SK-N-SH (cell line): ENCODE measurements at regions not wholly inside any gene's neighbourhood (a gene's known extent, or its start where the extent isn't known, plus 50 kb on each side); places are given as distances from the start of the nearest gene placed in this dataset.

Source experiments
- CTCF ChIA-PET: fragments of 300-600, 350-600 bp; formaldehyde crosslinking; extraction: SDS; loops from one replicate; lab custom pipeline; 2021; lab: Yijun Ruan, JAX
- POLR2A ChIA-PET: fragments of 350-600 bp; sonication (Branson Sonifier 250); formaldehyde crosslinking; extraction: SDS; loops from one replicate; lab custom pipeline; 2020; ENCODE audit warnings: antibody characterized with exemption, inconsistent platforms; lab: Yijun Ruan, JAX
- DNase-seq: peaks from one replicate; pipeline ENCODE4 v3.0.0; 2012
- H2AFZ ChIP-seq: fragments of 200-600 bp; sonication (generic); 2 replicates; pipeline ENCODE4 v1.8.1; 2016; ENCODE audit warnings: antibody characterized with exemption, mild to moderate bottlenecking, low read depth
- H3F3A ChIP-seq: fragments of 200-600 bp; sonication (generic); replicated peaks from 2 replicates; pipeline ENCODE3; 2016; ENCODE audit warnings: antibody characterized with exemption, mild to moderate bottlenecking; ENCODE audit not compliant: insufficient read depth
- H3K27ac ChIP-seq, 2 experiments: fragments of 200-500 bp in 1 of 2; fragments of 200-600 bp in 1 of 2; sonication (Bioruptor generic) in 1 of 2; sonication (generic), shearing (Covaris generic) in 1 of 2; 2 replicates each; pipeline versions ENCODE4 v1.5.1 to v1.6.1; 2014 to 2016; ENCODE audit warnings: low read depth in 2 of 2, inconsistent platforms in 1 of 2, low read length in 1 of 2, mild to moderate bottlenecking in 1 of 2, mixed read lengths in 1 of 2
- H3K27me3 ChIP-seq: fragments of 200-600 bp; sonication (generic), shearing (Covaris generic); 2 replicates; pipeline ENCODE4 v1.6.1; 2016; ENCODE audit warnings: mixed run types; ENCODE audit not compliant: insufficient read depth
- H3K36me3 ChIP-seq, 2 experiments: fragments of 200-500 bp in 1 of 2; fragments of 200-600 bp in 1 of 2; sonication (Bioruptor generic) in 1 of 2; sonication (generic) in 1 of 2; replicated peaks in 1 of 2; 2 replicates each; pipeline versions ENCODE3 to v1.5.1; 2014 to 2016; ENCODE audit warnings: low read length in 1 of 2, mild to moderate bottlenecking in 1 of 2; ENCODE audit not compliant: insufficient read depth in 2 of 2, control insufficient read depth in 1 of 2
- H3K4me1 ChIP-seq, 2 experiments: fragments of 200-500 bp in 1 of 2; fragments of 200-600 bp in 1 of 2; sonication (Bioruptor generic) in 1 of 2; sonication (generic), shearing (Covaris generic) in 1 of 2; 2 replicates each; pipeline versions ENCODE4 v1.5.1 to v1.6.1; 2014 to 2016; ENCODE audit warnings: low read depth in 1 of 2, low read length in 1 of 2, mixed run types in 1 of 2; ENCODE audit not compliant: insufficient read depth in 2 of 2, control insufficient read depth in 1 of 2
- H3K4me2 ChIP-seq: fragments of 200-600 bp; sonication (generic), shearing (Covaris generic); 2 replicates; pipeline ENCODE4 v1.6.1; 2017; ENCODE audit warnings: mixed run types
- H3K4me3 ChIP-seq, 2 experiments: fragments of 200-500 bp in 1 of 2; fragments of 200-600 bp in 1 of 2; sonication (Bioruptor generic) in 1 of 2; sonication (generic), shearing (Covaris generic) in 1 of 2; 2 replicates each; pipeline versions ENCODE4 v1.5.1 to v1.8.1; 2014 to 2016; ENCODE audit warnings: low read depth in 2 of 2, inconsistent platforms in 1 of 2, low read length in 1 of 2, mild to moderate bottlenecking in 1 of 2, mixed read lengths in 1 of 2, moderate library complexity in 1 of 2
- H3K79me2 ChIP-seq: fragments of 200-600 bp; sonication (generic); 2 replicates; pipeline ENCODE4 v1.8.1; 2017; ENCODE audit warnings: mild to moderate bottlenecking; ENCODE audit not compliant: insufficient read depth
- H3K9ac ChIP-seq: fragments of 200-600 bp; sonication (generic); 2 replicates; pipeline ENCODE4 v1.6.1; 2017; ENCODE audit warnings: mixed run types
- H3K9me2 ChIP-seq: fragments of 200-600 bp; sonication (generic); 2 replicates; pipeline ENCODE4 v1.6.1; 2017; ENCODE audit warnings: mixed run types
- H3K9me3 ChIP-seq: fragments of 200-600 bp; sonication (generic); 2 replicates; pipeline ENCODE4 v1.6.1; 2017; ENCODE audit warnings: mixed run types, mild to moderate bottlenecking, moderate library complexity
- H4K20me1 ChIP-seq: fragments of 200-600 bp; sonication (generic); 2 replicates; pipeline ENCODE4 v1.6.1; 2017; ENCODE audit warnings: mild to moderate bottlenecking, mixed run types; ENCODE audit not compliant: insufficient read depth
- CHD2 ChIP-seq: fragments of 150-350 bp; IDR thresholded peaks from 2 replicates; pipeline ENCODE4 v1.6.1; 2018; ENCODE audit warnings: low read length; ENCODE audit not compliant: partially characterized antibody
- GATA2 ChIP-seq: sonication (generic); formaldehyde crosslinking; IDR thresholded peaks from 2 replicates; pipeline ENCODE4 v1.5.0; 2020; ENCODE audit warnings: mild to moderate bottlenecking, missing genetic modification reagents
- IRF3 ChIP-seq: fragments of 150-350 bp; IDR thresholded peaks from 2 replicates; pipeline ENCODE4 v1.6.1; 2016; ENCODE audit warnings: mild to moderate bottlenecking, low read depth, low read length
- MEF2A ChIP-seq: IDR thresholded peaks from 2 replicates; pipeline ENCODE4 v1.4.0; 2012; ENCODE audit warnings: low read depth, borderline replicate concordance
- MXI1 ChIP-seq: IDR thresholded peaks from 2 replicates; pipeline ENCODE4 v1.6.1; 2012; ENCODE audit warnings: mild to moderate bottlenecking, low read depth, low read length, improper control_type of control experiment
- POLR2AphosphoS5 ChIP-seq: IDR thresholded peaks from 2 replicates; pipeline ENCODE4 v1.6.1; 2012; ENCODE audit warnings: low read depth, low read length
- RAD21 ChIP-seq: IDR thresholded peaks from 2 replicates; pipeline ENCODE4 v1.6.1; 2012; ENCODE audit warnings: mild to moderate bottlenecking, low read length
- RFX5 ChIP-seq: IDR thresholded peaks from 2 replicates; pipeline ENCODE4 v1.6.1; 2012; ENCODE audit warnings: mild to moderate bottlenecking, improper control_type of control experiment, low read length
- SIN3A ChIP-seq: IDR thresholded peaks from 2 replicates; pipeline ENCODE4 v1.6.1; 2012; ENCODE audit warnings: low read depth, mild to moderate bottlenecking, low read length, moderate library complexity, borderline replicate concordance
- SMC3 ChIP-seq: IDR thresholded peaks from 2 replicates; pipeline ENCODE4 v1.6.1; 2012; ENCODE audit warnings: low read depth, low read length, improper control_type of control experiment
- TAF1 ChIP-seq: IDR thresholded peaks from 2 replicates; pipeline ENCODE4 v1.6.1; 2012; ENCODE audit warnings: low read depth, mild to moderate bottlenecking, low read length, moderate library complexity, borderline replicate concordance
- TEAD4 ChIP-seq: IDR thresholded peaks from 2 replicates; pipeline ENCODE4 v1.4.0; 2012; ENCODE audit warnings: mild to moderate bottlenecking, borderline replicate concordance; ENCODE audit not compliant: insufficient read depth
- USF1 ChIP-seq: IDR thresholded peaks from 2 replicates; pipeline ENCODE4 v1.4.0; 2012; ENCODE audit warnings: low read depth, borderline replicate concordance
- TF ChIP-seq, protein P1 (sequence below): fragments of 200-600 bp; sonication (generic); IDR thresholded peaks from 2 replicates; pipeline ENCODE4 v1.6.1; 2017; ENCODE audit warnings: antibody characterized with exemption, mild to moderate bottlenecking, moderate library complexity
- TF ChIP-seq, protein P2 (sequence below): IDR thresholded peaks from 2 replicates; pipeline ENCODE4 v1.6.1; 2012; ENCODE audit warnings: mild to moderate bottlenecking, low read depth, low read length, moderate library complexity

DNA sequence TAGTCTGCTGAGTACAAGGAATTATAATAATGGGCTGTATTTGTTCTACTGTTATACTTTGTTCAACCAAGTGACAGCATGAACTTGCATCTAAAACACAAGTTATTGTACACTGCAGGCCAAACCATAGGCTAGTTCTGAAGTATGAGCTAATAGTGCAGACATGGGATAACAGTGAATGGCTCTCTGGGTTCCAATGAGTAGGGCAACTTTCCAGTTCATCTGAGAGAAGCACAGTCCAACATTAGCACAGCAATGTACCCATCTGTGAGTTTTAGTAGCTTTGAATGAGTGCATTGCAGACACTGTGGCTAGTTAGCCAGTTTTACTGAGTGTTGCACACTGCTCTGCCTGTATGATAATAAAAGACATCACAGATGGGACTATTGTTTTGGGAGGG, 56.5 kb upstream of the FUT9 start:
- H4K20me1 ChIP-seq = no peaks in the 10 kb centered on the region
- H3K36me3 ChIP-seq = no peaks in the 10 kb centered on the region
- no peaks in the 10 kb centered on the region for H3K79me2 ChIP-seq
- H3K27ac ChIP-seq = no peak overlapping the region
- no peak overlapping the region for H2AFZ ChIP-seq
- no peak for DNase-seq
- H3K9me3 ChIP-seq = no peaks in the 10 kb centered on the region
- no peaks in the 10 kb centered on the region for H3K27me3 ChIP-seq
- TF ChIP-seq MXI1 (no peak), POLR2AphosphoS5 (no peak), USF1 (no peak), TAF1 (no peak), IRF3 (no peak), SMC3 (no peak), CHD2 (no peak), MEF2A (no peak), SIN3A (no peak), GATA2 (CRISPR knock-in tag) (no peak), RFX5 (no peak), RAD21 (no peak), TEAD4 (no peak)
- TF ChIP-seq, protein P1, sequence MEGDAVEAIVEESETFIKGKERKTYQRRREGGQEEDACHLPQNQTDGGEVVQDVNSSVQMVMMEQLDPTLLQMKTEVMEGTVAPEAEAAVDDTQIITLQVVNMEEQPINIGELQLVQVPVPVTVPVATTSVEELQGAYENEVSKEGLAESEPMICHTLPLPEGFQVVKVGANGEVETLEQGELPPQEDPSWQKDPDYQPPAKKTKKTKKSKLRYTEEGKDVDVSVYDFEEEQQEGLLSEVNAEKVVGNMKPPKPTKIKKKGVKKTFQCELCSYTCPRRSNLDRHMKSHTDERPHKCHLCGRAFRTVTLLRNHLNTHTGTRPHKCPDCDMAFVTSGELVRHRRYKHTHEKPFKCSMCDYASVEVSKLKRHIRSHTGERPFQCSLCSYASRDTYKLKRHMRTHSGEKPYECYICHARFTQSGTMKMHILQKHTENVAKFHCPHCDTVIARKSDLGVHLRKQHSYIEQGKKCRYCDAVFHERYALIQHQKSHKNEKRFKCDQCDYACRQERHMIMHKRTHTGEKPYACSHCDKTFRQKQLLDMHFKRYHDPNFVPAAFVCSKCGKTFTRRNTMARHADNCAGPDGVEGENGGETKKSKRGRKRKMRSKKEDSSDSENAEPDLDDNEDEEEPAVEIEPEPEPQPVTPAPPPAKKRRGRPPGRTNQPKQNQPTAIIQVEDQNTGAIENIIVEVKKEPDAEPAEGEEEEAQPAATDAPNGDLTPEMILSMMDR = no peak
- TF ChIP-seq, protein P2, sequence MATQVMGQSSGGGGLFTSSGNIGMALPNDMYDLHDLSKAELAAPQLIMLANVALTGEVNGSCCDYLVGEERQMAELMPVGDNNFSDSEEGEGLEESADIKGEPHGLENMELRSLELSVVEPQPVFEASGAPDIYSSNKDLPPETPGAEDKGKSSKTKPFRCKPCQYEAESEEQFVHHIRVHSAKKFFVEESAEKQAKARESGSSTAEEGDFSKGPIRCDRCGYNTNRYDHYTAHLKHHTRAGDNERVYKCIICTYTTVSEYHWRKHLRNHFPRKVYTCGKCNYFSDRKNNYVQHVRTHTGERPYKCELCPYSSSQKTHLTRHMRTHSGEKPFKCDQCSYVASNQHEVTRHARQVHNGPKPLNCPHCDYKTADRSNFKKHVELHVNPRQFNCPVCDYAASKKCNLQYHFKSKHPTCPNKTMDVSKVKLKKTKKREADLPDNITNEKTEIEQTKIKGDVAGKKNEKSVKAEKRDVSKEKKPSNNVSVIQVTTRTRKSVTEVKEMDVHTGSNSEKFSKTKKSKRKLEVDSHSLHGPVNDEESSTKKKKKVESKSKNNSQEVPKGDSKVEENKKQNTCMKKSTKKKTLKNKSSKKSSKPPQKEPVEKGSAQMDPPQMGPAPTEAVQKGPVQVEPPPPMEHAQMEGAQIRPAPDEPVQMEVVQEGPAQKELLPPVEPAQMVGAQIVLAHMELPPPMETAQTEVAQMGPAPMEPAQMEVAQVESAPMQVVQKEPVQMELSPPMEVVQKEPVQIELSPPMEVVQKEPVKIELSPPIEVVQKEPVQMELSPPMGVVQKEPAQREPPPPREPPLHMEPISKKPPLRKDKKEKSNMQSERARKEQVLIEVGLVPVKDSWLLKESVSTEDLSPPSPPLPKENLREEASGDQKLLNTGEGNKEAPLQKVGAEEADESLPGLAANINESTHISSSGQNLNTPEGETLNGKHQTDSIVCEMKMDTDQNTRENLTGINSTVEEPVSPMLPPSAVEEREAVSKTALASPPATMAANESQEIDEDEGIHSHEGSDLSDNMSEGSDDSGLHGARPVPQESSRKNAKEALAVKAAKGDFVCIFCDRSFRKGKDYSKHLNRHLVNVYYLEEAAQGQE = no peak
- CTCF ChIA-PET = no interaction called here
- POLR2A ChIA-PET = no interaction called here
- H3K4me2 ChIP-seq = no peak overlapping the region
- no peak overlapping the region for H3K4me3 ChIP-seq
- H3F3A ChIP-seq = no peaks in the 10 kb centered on the region
- no peaks in the 10 kb centered on the region for H3K4me1 ChIP-seq
- H3K9ac ChIP-seq = no peak overlapping the region
- H3K9me2 ChIP-seq = no peaks in the 10 kb centered on the region
